DND-41 (cell line): ENCODE measurements at regions not wholly inside any gene's neighbourhood (a gene's known extent, or its start where the extent isn't known, plus 50 kb on each side); places are given as distances from the start of the nearest gene placed in this dataset.

Experiments used
- ATAC-seq: fragments of 200-7000 bp; cut with Tn5 transposase; 3 replicates; pipeline ENCODE4 v1.9.1; 2021; ENCODE audit warnings: low read depth; ENCODE audit not compliant: insufficient read depth
- DNase-seq: peaks from one replicate; pipeline ENCODE4 v3.0.0-alpha.2; 2020
- H2AFZ ChIP-seq: 2 replicates; pipeline ENCODE4 v1.6.0; 2012; ENCODE audit warnings: low read depth, low read length
- H3K27ac ChIP-seq: 2 replicates; pipeline ENCODE4 v1.5.1; 2012; ENCODE audit warnings: low read length, inconsistent platforms
- H3K27me3 ChIP-seq: fragments of 200-600 bp; sonication (generic); 2 replicates; pipeline ENCODE4 v1.6.0; 2012; ENCODE audit warnings: low read length, mild to moderate bottlenecking, inconsistent platforms; ENCODE audit not compliant: insufficient read depth, poor library complexity
- H3K36me3 ChIP-seq: 2 replicates; pipeline ENCODE4 v1.5.1; 2012; ENCODE audit warnings: low read length, inconsistent platforms; ENCODE audit not compliant: insufficient read depth
- H3K4me1 ChIP-seq: 2 replicates; pipeline ENCODE4 v1.5.1; 2012; ENCODE audit warnings: mild to moderate bottlenecking, low read length; ENCODE audit not compliant: insufficient read depth
- H3K4me2 ChIP-seq: 2 replicates; pipeline ENCODE4 v1.6.0; 2012; ENCODE audit warnings: mild to moderate bottlenecking, moderate library complexity, low read length, inconsistent platforms; ENCODE audit not compliant: insufficient read depth
- H3K4me3 ChIP-seq, 2 experiments: fragments of 200-600 bp in 1 of 2; shearing (Covaris generic) in 1 of 2; 2 replicates each; pipeline ENCODE4 v1.5.1; 2012 to 2016; ENCODE audit warnings: inconsistent platforms in 2 of 2, low read length in 2 of 2, mild to moderate bottlenecking in 2 of 2, low read depth in 1 of 2, moderate library complexity in 1 of 2
- H3K79me2 ChIP-seq: 2 replicates; pipeline ENCODE4 v1.6.0; 2012; ENCODE audit warnings: low read length, inconsistent platforms; ENCODE audit not compliant: insufficient read depth
- H3K9ac ChIP-seq: 2 replicates; pipeline ENCODE4 v1.6.0; 2012; ENCODE audit warnings: low read depth, mild to moderate bottlenecking, inconsistent platforms, low read length, moderate library complexity
- H3K9me3 ChIP-seq: 2 replicates; pipeline ENCODE4 v1.5.1; 2012; ENCODE audit warnings: low read length, moderate library complexity, mild to moderate bottlenecking, inconsistent platforms; ENCODE audit not compliant: insufficient read depth, severe bottlenecking
- H4K20me1 ChIP-seq: 2 replicates; pipeline ENCODE4 v1.6.0; 2012; ENCODE audit warnings: low read length; ENCODE audit not compliant: insufficient read depth
- CTCF ChIP-seq: IDR thresholded peaks from 2 replicates; pipeline ENCODE4 v1.5.1; 2012; ENCODE audit warnings: borderline replicate concordance, low read length, moderate library complexity, mild to moderate bottlenecking; ENCODE audit not compliant: poor library complexity, severe bottlenecking; ENCODE audit errors: extremely low read depth
- EZH2 ChIP-seq: IDR thresholded peaks from 3 replicates; pipeline ENCODE4 v1.6.1; 2012; ENCODE audit warnings: borderline replicate concordance, low read depth, mild to moderate bottlenecking, moderate library complexity, low read length, inconsistent platforms; ENCODE audit not compliant: severe bottlenecking

GRCh38 chr1:81126989-81127581 is 673.6 kb upstream of the ADGRL2 start:
- DNase-seq (no peak), ATAC-seq (no peak)
- Histone ChIP-seq H3K4me1 (no peaks in the 10 kb centered on the region), H3K36me3 (no peaks in the 10 kb centered on the region), H3K4me3 (no peak overlapping the region), H3K9me3 (no peaks in the 10 kb centered on the region), H3K4me2 (no peak overlapping the region), H3K79me2 (no peaks in the 10 kb centered on the region), H3K9ac (no peak overlapping the region), H3K27me3 (no peaks in the 10 kb centered on the region), H2AFZ (no peak overlapping the region), H3K27ac (no peak overlapping the region), H4K20me1 (no peaks in the 10 kb centered on the region)
- TF ChIP-seq EZH2 (no peak), CTCF (no peak)

DNA sequence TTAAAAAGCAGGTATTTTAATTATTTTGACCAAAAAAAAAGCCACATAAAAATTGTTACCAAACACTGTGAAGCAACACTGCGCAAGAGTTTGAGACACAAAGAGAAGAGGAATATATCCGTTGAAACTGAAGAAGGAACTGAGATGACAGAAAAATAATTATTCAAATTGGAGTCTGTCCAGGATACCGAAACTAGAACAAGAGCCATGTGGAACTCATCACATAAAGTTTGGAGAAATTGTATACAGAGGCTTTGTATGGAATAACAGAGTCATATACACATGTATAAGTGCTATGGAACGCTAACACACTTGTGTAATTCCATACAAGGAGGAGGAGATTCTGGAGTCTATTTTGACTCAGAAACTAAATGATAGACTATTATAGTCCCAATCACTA is 675.1 kb upstream of the ADGRL2 start:
- no peaks in the 10 kb centered on the region for H3K36me3 ChIP-seq
- no peak overlapping the region for H2AFZ ChIP-seq
- no peak for DNase-seq
- H3K27me3 ChIP-seq = no peaks in the 10 kb centered on the region
- TF ChIP-seq CTCF (no peak), EZH2 (no peak)
- H3K27ac ChIP-seq = no peak overlapping the region
- no peaks in the 10 kb centered on the region for H4K20me1 ChIP-seq
- H3K4me1 ChIP-seq = no peaks in the 10 kb centered on the region
- no peak for ATAC-seq
- H3K9ac ChIP-seq = no peak overlapping the region
- no peak overlapping the region for H3K4me3 ChIP-seq
- no peaks in the 10 kb centered on the region for H3K9me3 ChIP-seq
- no peaks in the 10 kb centered on the region for H3K79me2 ChIP-seq
- no peak overlapping the region for H3K4me2 ChIP-seq

DNA sequence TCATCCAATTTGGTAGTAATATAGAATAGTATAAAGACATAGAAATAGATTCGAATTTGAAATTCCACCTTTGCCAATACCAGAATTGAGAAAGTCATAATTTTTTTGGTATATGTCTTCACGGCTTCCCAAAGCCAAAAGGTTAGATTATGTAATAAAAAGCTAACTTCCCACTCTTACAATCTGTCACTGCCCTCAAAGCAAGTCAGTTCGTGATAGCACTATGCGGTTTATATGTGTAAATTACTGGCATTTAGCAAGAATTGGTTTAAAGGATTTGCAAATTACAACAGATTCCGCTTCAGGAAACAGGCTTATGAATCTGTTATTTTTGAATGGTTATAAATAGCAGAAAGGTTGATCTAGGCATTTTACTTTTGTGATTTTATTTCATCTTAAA is 679.4 kb upstream of the ADGRL2 start:
- Histone ChIP-seq H3K9ac (no peak overlapping the region), H3K36me3 (no peaks in the 10 kb centered on the region), H3K79me2 (no peaks in the 10 kb centered on the region), H3K4me1 (no peaks in the 10 kb centered on the region), H3K4me3 (no peak overlapping the region), H2AFZ (no peak overlapping the region), H3K9me3 (peaks cover 3% of the 10 kb centered on the region), H3K4me2 (no peak overlapping the region), H3K27ac (no peak overlapping the region), H4K20me1 (no peaks in the 10 kb centered on the region), H3K27me3 (no peaks in the 10 kb centered on the region)
- ATAC-seq (no peak), DNase-seq (no peak)
- TF ChIP-seq CTCF (no peak), EZH2 (no peak)

DNA sequence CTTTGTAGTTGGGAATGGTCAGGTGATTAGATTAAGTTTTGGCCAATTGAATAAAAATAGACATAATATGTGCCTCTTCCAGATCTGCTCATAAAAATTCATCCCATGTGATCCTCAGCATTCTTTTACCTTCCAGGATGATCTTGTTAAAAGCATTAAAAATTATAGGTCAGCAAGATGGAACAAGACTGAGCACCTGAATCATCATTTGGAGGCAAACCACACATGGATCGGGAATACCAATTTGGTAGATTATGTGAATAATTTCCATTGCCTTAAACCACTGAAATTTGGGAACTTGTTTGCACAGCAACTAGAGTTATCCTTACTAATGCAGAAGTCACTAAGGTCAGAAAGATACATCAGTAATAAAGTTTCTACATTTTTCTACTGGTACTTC is 681.4 kb upstream of the ADGRL2 start:
- Histone ChIP-seq H3K4me1 (no peaks in the 10 kb centered on the region), H3K9me3 (peaks cover 3% of the 10 kb centered on the region), H4K20me1 (no peaks in the 10 kb centered on the region), H3K9ac (no peak overlapping the region), H3K4me3 (no peak overlapping the region), H3K4me2 (no peak overlapping the region), H2AFZ (no peak overlapping the region), H3K27me3 (no peaks in the 10 kb centered on the region), H3K79me2 (no peaks in the 10 kb centered on the region), H3K27ac (no peak overlapping the region), H3K36me3 (no peaks in the 10 kb centered on the region)
- TF ChIP-seq EZH2 = no peak
- no peak for TF ChIP-seq CTCF
- DNase-seq (no peak), ATAC-seq (no peak)
